Parathyroid adenoma (tissue), 2 donors: ENCODE measurements at regions not wholly inside any gene's neighbourhood (a gene's known extent, or its start where the extent isn't known, plus 50 kb on each side); places are given as distances from the start of the nearest gene placed in this dataset.
A peak's percentile ranks its signal among the peaks of the same experiment; 100 is the strongest.

Experiments used
- H2AFZ ChIP-seq: fragments of 300-600 bp; sonication (generic); one replicate; pipeline ENCODE4 v1.7.0; 2017; ENCODE audit warnings: antibody characterized with exemption, mild to moderate bottlenecking
- H3K27ac ChIP-seq: fragments of 300-600 bp; sonication (generic); one replicate; pipeline ENCODE4 v1.7.0; 2017
- H3K27me3 ChIP-seq: fragments of 300-600 bp; sonication (generic); one replicate; pipeline ENCODE4 v1.7.0; 2017; ENCODE audit warnings: low read length; ENCODE audit not compliant: control insufficient read depth, insufficient read depth
- H3K36me3 ChIP-seq: fragments of 300-600 bp; sonication (generic); one replicate; pipeline ENCODE4 v1.7.0; 2017; ENCODE audit warnings: low read length; ENCODE audit not compliant: control insufficient read depth, insufficient read depth
- H3K4me1 ChIP-seq: fragments of 300-600 bp; sonication (generic); one replicate; pipeline ENCODE4 v1.7.0; 2017; ENCODE audit warnings: control low read depth
- H3K4me2 ChIP-seq: fragments of 300-600 bp; sonication (generic); one replicate; pipeline ENCODE4 v1.7.0; 2017; ENCODE audit warnings: low read length
- H3K4me3 ChIP-seq: fragments of 300-600 bp; sonication (generic); one replicate; pipeline ENCODE4 v1.7.0; 2017; ENCODE audit warnings: low read depth, low read length
- H3K79me2 ChIP-seq: fragments of 300-600 bp; sonication (generic); one replicate; pipeline ENCODE4 v1.7.0; 2017; ENCODE audit warnings: control low read depth
- H3K9ac ChIP-seq: fragments of 300-600 bp; sonication (generic); one replicate; pipeline ENCODE4 v1.7.0; 2017; ENCODE audit warnings: mild to moderate bottlenecking
- H3K9me3 ChIP-seq: fragments of 300-600 bp; sonication (generic); one replicate; pipeline ENCODE4 v1.7.0; 2017; ENCODE audit warnings: low read length; ENCODE audit not compliant: control insufficient read depth
- CTCF ChIP-seq: fragments of 300-600 bp; sonication (generic); IDR thresholded peaks from one replicate; pipeline ENCODE4 v1.7.0; 2017; ENCODE audit warnings: antibody characterized with exemption, mild to moderate bottlenecking
- donor health status: primary hyperparathyroidism.

DNA sequence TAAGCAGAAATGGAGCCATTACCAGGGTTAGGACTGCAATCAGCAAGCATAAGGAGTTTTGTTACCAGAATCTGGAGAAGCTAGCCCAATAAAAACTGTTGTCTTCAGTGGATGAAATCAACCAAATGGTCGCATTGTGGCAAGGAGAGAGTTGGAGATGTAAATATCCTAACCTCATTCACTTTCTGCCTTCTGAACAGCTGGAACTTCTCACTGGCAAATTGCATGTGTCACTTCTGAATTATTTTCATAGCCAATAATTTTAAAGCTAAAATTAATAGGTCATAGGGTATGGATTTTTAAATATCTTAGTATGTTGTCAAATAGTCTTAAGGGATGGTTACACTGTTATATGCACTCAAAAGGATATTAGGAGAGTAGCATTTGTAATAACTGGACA lies 121.6 kb downstream of the SUCNR1 start:
- H3K27me3 ChIP-seq: no peaks in the 10 kb centered on the region
- H3K4me3 ChIP-seq: no peak overlapping the region
- H3K36me3 ChIP-seq: no peaks in the 10 kb centered on the region
- no peak overlapping the region for H3K27ac ChIP-seq
- H2AFZ ChIP-seq: no peak overlapping the region
- no peak for TF ChIP-seq CTCF
- H3K79me2 ChIP-seq: no peaks in the 10 kb centered on the region
- H3K9ac ChIP-seq: no peak overlapping the region
- no peak overlapping the region for H3K4me2 ChIP-seq
- H3K9me3 ChIP-seq: no peaks in the 10 kb centered on the region
- no peaks in the 10 kb centered on the region for H3K4me1 ChIP-seq

DNA sequence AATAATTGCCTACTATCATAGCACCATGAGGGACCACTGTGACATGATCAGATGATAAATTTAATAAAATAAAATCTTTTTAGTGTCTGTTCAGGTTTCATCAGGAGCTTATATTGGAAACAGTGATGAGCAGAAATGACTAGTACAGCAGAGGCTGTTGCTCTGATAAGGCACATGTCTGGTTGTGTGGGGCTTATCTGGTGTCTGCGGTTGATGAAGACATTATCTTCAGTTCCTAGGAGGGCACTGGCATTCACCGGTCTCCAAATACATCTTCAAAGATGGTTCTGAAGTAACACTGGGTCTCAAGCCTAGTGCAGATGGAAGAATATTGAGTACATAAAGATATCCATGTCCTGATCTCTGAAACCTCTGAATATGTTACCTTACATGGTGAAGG lies 125.3 kb downstream of the SUCNR1 start:
- no peaks in the 10 kb centered on the region for H3K4me1 ChIP-seq
- no peak overlapping the region for H2AFZ ChIP-seq
- H3K4me2 ChIP-seq: no peak overlapping the region
- no peaks in the 10 kb centered on the region for H3K36me3 ChIP-seq
- H3K4me3 ChIP-seq: no peak overlapping the region
- H3K27me3 ChIP-seq: no peaks in the 10 kb centered on the region
- no peaks in the 10 kb centered on the region for H3K79me2 ChIP-seq
- no peaks in the 10 kb centered on the region for H3K9me3 ChIP-seq
- TF ChIP-seq CTCF: no peak
- H3K9ac ChIP-seq: no peak overlapping the region
- H3K27ac ChIP-seq: no peak overlapping the region

DNA sequence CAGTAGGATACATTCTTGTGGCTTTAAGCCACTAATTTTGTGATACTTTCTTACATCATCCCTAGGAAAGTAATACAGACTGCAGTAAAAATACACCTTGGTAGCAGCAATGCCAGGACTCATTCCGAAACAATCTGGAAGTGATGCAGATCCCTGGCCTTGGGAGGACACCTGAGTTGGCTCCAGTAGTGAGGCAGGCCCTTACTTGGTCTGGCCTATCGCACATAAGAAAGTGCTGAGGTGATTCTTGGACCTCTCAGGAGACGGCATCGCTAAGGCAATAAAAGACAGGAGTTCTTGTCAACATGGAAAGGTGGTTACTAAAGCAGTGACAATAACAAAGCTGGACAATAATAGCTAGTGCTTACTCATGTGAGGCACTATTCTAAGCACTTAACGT lies 126.5 kb downstream of the SUCNR1 start:
- Histone ChIP-seq H3K27ac (no peak overlapping the region), H3K4me1 (no peaks in the 10 kb centered on the region)
- TF ChIP-seq CTCF: no peak

DNA sequence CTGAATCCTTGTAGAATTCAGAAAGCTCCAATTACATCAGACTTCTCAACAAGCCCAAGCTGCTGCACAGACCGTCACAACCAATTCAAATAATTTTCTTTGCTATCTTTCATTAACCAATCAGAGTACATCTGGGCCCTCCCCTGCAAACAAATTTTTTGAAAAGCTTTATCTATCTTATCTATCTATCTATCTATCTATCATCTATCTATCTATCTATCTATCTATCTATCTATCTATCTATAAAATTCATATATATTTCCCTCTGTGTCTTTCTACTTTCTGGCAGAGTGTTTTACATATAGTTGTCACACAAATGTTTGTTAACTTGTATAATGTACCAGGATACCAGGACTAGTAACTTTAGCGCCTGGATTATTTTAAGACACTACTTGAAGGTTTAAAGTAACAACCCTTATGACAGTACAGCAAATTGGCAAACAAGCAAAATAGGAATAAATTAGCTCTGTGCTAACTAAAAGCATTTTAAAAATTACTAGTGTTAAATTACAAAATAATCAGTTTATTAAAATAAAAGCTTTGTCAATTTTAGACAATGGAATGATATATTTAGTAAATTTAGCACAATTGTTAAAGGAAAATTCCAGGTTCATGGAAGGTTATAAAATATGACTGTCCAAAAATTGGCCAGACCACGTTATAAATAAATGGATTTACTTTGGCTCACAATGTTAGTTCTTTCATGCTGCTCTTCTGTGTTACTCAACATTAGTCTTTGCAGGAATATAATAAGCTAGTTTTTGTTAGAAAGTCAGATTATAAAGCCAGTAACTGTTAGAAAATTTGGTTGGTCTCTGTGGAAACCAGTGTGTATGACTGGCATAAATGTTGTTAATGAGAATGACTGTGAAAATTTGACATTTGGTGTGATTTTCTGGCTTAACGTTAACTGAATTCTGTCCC lies 138.6 kb downstream of the SUCNR1 start:
- no peak overlapping the region for H2AFZ ChIP-seq
- H3K27me3 ChIP-seq: no peaks in the 10 kb centered on the region
- H3K27ac ChIP-seq: no peak overlapping the region
- H3K4me3 ChIP-seq: no peak overlapping the region
- H3K9me3 ChIP-seq: no peaks in the 10 kb centered on the region
- no peaks in the 10 kb centered on the region for H3K4me1 ChIP-seq
- H3K4me2 ChIP-seq: no peak overlapping the region
- no peaks in the 10 kb centered on the region for H3K36me3 ChIP-seq
- no peak overlapping the region for H3K9ac ChIP-seq
- H3K79me2 ChIP-seq: no peaks in the 10 kb centered on the region
- TF ChIP-seq CTCF: no peak

More for the DNA sequence above, 126.5 kb downstream of the SUCNR1 start:
- H3K4me3 ChIP-seq: no peak overlapping the region
- no peak overlapping the region for H2AFZ ChIP-seq
- H3K4me2 ChIP-seq: no peak overlapping the region
- H3K27me3 ChIP-seq: no peaks in the 10 kb centered on the region
- H3K36me3 ChIP-seq: no peaks in the 10 kb centered on the region
- H3K9ac ChIP-seq: no peak overlapping the region
- no peaks in the 10 kb centered on the region for H3K9me3 ChIP-seq
- H3K79me2 ChIP-seq: no peaks in the 10 kb centered on the region

DNA sequence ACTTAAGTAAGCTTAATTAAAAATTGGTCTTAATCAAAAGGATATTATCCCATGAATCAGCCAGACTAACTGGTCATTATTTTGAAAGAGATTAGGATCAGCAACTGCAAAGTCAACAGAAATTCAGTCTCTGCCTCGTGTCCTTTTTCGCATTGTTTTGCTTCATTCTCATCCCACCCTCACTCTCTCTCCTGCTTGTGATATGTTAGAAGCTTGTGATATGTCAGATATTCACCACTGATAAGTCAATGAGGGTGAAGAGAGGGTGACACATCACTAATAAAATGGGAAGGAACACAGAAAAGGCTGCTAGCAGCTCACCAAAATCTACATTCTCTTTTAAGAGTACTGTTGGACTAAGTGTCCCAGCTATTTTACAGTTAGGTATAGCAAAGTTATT lies 146.1 kb downstream of the SUCNR1 start:
- H3K4me1 ChIP-seq: peaks cover 6% of the 10 kb centered on the region
- H3K9me3 ChIP-seq: no peaks in the 10 kb centered on the region
- no peak for TF ChIP-seq CTCF
- no peaks in the 10 kb centered on the region for H3K79me2 ChIP-seq
- H2AFZ ChIP-seq: no peak overlapping the region
- peak overlapping the region; percentile 32 for H3K4me2 ChIP-seq
- H3K4me3 ChIP-seq: no peak overlapping the region
- H3K27me3 ChIP-seq: no peaks in the 10 kb centered on the region
- no peaks in the 10 kb centered on the region for H3K36me3 ChIP-seq
- no peak overlapping the region for H3K9ac ChIP-seq
- H3K27ac ChIP-seq: no peak overlapping the region
